Astrocyte of the spinal cord (primary cell): ENCODE measurements at regions not wholly inside any gene's neighbourhood (a gene's known extent, or its start where the extent isn't known, plus 50 kb on each side); places are given as distances from the start of the nearest gene placed in this dataset.

Experiments used
- DNase-seq: peaks from one replicate; pipeline ENCODE4 v3.0.0; 2011; ENCODE audit warnings: low read depth, low spot score
- H3K4me3 ChIP-seq: 2 replicates; pipeline ENCODE4 v1.5.1; 2011; ENCODE audit warnings: low read depth, mild to moderate bottlenecking, low read length, moderate library complexity
- CTCF ChIP-seq: IDR thresholded peaks from 2 replicates; pipeline ENCODE4 v1.5.1; 2012; ENCODE audit warnings: low read depth, mild to moderate bottlenecking, low read length, inconsistent platforms
- in situ Hi-C: cut with HindIII; loops from 2 replicates; pipeline ENCODE4 v1.10.0; 2017; ENCODE audit warnings: low sequenced_read_pairs

DNA sequence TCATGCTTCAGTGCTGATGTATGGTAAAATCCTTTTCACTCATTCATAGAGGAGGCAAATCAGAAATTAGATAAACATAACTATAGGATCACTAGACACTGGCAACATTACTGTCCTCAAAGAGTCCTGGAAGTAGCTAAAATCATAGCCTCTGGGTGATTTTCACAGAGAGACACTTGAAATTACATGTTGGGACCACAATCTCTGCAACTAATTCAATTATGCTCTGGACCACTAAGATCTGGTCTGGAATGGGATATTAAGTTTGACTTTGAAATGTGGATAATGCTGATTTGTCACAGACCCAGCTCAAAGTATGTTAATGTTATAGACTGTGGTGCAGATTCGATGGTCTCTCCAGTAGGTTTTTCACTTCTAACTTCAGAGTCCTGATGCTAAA, 214.6 kb upstream of the CCNH start:
- no peak for DNase-seq
- TF ChIP-seq CTCF: no peak
- in situ Hi-C loops: no loop called here
- H3K4me3 ChIP-seq: no peak overlapping the region

DNA sequence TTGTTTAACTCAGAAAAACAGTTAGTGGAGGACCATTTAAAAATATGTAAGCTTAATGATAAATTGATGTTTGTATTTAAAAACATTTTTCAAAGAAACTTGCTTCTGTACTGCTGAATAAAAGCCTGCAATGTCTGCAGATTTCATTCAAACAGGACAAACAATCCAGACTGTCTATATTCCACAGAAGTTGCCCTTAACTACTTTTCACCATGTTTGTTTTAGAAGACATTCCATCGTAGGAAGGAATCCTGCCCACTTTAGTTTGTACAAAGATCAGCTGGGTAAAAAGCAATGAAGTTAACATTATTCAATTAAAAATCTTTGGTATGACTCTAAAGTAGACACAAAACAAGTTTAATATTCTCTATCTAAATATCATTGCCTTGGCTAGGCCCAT, 195.7 kb upstream of the CCNH start:
- no peak for TF ChIP-seq CTCF
- no peak overlapping the region for H3K4me3 ChIP-seq
- no peak for DNase-seq
- in situ Hi-C loops: no loop called here

- TF ChIP-seq CTCF: no peak
- in situ Hi-C loops: no loop called here
- no peak for DNase-seq
- no peak overlapping the region for H3K4me3 ChIP-seq
Observed at GRCh38 chr5:87605663-87606062, 192.9 kb upstream of the CCNH start.

DNA sequence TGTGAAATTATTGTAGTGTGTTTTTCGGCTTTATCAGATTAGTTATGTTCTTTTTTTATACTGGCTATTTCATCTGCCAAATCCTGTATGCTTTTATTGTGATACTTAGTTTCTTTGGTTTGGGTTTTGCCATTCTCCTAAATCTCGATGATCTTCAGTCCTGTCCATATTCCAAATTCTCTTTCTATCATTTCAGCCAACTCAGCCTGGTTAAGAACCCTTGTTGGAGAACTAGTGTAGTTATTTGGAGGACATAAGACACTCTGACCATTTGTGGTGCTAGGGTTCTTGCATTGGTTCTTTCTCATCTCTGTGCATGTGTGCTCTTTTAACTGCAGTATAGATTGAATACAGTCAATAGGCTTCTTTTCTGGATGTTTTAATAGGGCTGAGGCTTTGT, 187.0 kb upstream of the CCNH start:
- no peak for DNase-seq
- no peak for TF ChIP-seq CTCF
- in situ Hi-C loops: no loop called here
- no peak overlapping the region for H3K4me3 ChIP-seq

DNA sequence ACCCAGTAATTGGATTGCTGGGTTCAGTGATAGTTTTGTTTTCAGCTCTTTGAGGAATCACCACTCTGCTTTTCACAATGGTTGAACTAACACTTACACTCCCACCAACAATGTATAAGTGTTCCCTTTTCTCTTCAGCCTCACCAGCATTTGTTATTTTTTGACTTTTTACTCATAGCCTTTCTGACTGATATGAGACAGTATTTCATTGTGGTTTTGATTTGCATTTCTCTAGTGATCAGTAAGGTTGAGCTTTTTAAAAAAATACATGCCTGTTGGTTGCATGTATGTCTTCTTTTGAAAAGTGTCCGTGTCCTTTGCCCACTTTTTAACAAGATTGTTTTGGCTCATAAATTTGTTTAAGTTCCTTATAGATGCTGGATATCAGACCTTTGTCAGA, 185.7 kb upstream of the CCNH start:
- no peak for TF ChIP-seq CTCF
- no peak overlapping the region for H3K4me3 ChIP-seq
- in situ Hi-C loops: no loop called here
- DNase-seq: no peak

GRCh38 chr5:87594566-87594965, 181.8 kb upstream of the CCNH start:
- no peak for TF ChIP-seq CTCF
- in situ Hi-C loops: no loop called here
- H3K4me3 ChIP-seq: no peak overlapping the region
- DNase-seq: no peak

DNA sequence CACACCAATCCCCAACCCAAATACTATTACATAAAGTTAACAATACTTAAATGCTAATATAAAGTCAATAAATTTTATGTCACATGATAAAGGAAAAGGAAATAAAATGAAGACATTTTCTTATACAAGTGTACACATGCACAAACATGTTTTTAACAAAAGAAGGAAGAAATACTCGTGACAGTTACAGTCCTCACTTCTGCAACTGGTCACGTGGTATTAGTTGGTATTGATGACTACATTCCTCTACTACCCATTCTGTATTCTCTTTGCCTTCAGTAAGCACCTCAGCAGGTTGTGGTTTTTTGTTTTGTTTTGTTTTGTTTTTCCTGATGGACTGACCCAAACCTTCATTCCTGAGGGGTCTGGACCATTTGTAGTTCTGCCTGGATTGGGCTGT, 176.9 kb upstream of the CCNH start:
- no peak for TF ChIP-seq CTCF
- in situ Hi-C loops: no loop called here
- H3K4me3 ChIP-seq: no peak overlapping the region
- DNase-seq: no peak
